ENCODE measurements at regions not wholly inside any gene's neighbourhood (a gene's known extent, or its start where the extent isn't known, plus 50 kb on each side); places are given as distances from the start of the nearest gene placed in this dataset.

DNA sequence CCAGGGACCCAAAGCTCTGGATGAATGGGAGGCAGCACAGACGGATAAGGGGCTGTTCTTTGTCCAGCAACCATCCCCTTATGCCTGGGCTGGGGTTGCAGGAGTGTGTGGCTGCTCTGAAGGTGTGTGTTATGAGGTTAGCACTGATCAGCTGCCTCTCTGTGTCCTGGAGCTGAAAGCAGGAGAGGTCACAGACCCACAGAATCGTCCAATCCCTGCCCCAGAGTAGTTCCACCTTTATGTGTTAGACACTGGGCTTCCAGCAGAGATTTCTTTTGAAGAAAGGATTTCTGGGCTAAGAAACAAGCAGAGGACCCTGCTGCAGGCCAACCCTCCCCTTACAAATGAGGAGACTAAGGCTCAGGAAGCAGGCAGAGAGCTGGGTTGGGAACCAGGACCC, 62.4 kb downstream of the ARL6IP4 start:
- Histone ChIP-seq H3K27ac (peak overlapping the region; percentile 19 to 79; a peak in 3 of 6 replicates), H3K4me3 (no peak overlapping the region), H3K9me3 (no peaks in the 10 kb centered on the region), H3K4me1 (peaks cover 20% of the 10 kb centered on the region), H3K4me2 (no peak overlapping the region)
- DNase-seq (ENCODE audit: low read depth in 1 of 2, low spot score in 1 of 2) (no peak), ATAC-seq (no peak; a peak in 2 of 6 replicates), FAIRE-seq (no peak)
- POLR2A ChIA-PET = interaction anchor here (0.6 to 2.9 kb wide), 4 partner anchors 110 to 196 kb away, joined by 3 to 29 read pairs (median 4); partner anchors contain the start of genes MPHOSPH9 and MTRFR
- 87% methylated on average over 2 of the region's 2 CpGs for WGBS (ENCODE audit: missing lambda C conversion rate)
- CTCF ChIA-PET = interaction anchor here (0.6 to 6.7 kb wide), 53 partner anchors 9 to 245 kb away, joined by 3 to 104 read pairs (median 5); partner anchors contain the start of genes MPHOSPH9, MTRFR, OGFOD2 and PITPNM2
- TF ChIP-seq CBX8 (IDR thresholded peaks at IDR 0.05) = no peak
- no peak for TF ChIP-seq SREBF2 (IDR thresholded peaks at IDR 0.05)
- no peak for TF ChIP-seq ZNF302 (CRISPR knock-in tag; IDR thresholded peaks at IDR 0.05)
- TF ChIP-seq, protein P1, sequence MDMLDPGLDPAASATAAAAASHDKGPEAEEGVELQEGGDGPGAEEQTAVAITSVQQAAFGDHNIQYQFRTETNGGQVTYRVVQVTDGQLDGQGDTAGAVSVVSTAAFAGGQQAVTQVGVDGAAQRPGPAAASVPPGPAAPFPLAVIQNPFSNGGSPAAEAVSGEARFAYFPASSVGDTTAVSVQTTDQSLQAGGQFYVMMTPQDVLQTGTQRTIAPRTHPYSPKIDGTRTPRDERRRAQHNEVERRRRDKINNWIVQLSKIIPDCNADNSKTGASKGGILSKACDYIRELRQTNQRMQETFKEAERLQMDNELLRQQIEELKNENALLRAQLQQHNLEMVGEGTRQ (IDR thresholded peaks at IDR 0.05) = no peak
- TF ChIP-seq RNF2 (IDR thresholded peaks at IDR 0.05; ENCODE audit: borderline replicate concordance, low read depth) = no peak
- no peak for TF ChIP-seq POLR2AphosphoS2 (conservative IDR thresholded peaks at IDR 0.05; ENCODE audit: low read length)

GRCh38 chr12:123041811-123042655, 61.6 kb downstream of the ARL6IP4 start:
- H3K4me3 ChIP-seq = no peak overlapping the region
- FAIRE-seq = no peak

GRCh38 chr12:123041042-123041531, 60.6 kb downstream of the ARL6IP4 start:
- CTCF ChIA-PET = interaction anchor here (0.7 to 6.6 kb wide), 7 partner anchors 46 to 196 kb away, joined by 3 to 104 read pairs (median 31); partner anchors contain the start of genes MPHOSPH9, MTRFR and PITPNM2
- no peak overlapping the region; a peak in 1 of 6 replicates for H3K27ac ChIP-seq
- 89% methylated on average over 3 of the region's 3 CpGs for WGBS (ENCODE audit: missing lambda C conversion rate)

More at GRCh38 chr12:123041811-123042655, 61.6 kb downstream of the ARL6IP4 start:
- peak overlapping the region in 1 of 2 experiments; percentile 79; a peak in 2 of 6 replicates for H3K27ac ChIP-seq
- no peak overlapping the region for H3K4me2 ChIP-seq
- no peaks in the 10 kb centered on the region for H3K9me3 ChIP-seq
- CTCF ChIA-PET = interaction anchor here (0.6 to 6.7 kb wide), 26 partner anchors 8 to 246 kb away, joined by 3 to 104 read pairs (median 10); partner anchors contain the start of genes MPHOSPH9, MTRFR and PITPNM2
- POLR2A ChIA-PET = interaction anchor here (1.0 kb wide), 1 partner anchor 111 kb away, joined by 3 read pairs; no protein-coding TSS in a partner anchor
- DNase-seq (ENCODE audit: low read depth in 1 of 2, low spot score in 1 of 2) = no peak
- WGBS (ENCODE audit: missing lambda C conversion rate) = 83% methylated on average over 17 of the region's 17 CpGs
- peaks cover 15% of the 10 kb centered on the region for H3K4me1 ChIP-seq
- ATAC-seq = no peak
- TF ChIP-seq SMC3 (IDR thresholded peaks at IDR 0.05) (no peak), RNF2 (IDR thresholded peaks at IDR 0.05; ENCODE audit: borderline replicate concordance, low read depth) (no peak), ZNF302 (CRISPR knock-in tag; IDR thresholded peaks at IDR 0.05) (no peak), CBX8 (IDR thresholded peaks at IDR 0.05) (no peak), HEYL (CRISPR knock-in tag; IDR thresholded peaks at IDR 0.05) (no peak), HDAC2 (IDR thresholded peaks at IDR 0.05) (no peak), FOXS1 (CRISPR knock-in tag; IDR thresholded peaks at IDR 0.05) (no peak), KDM1A (IDR thresholded peaks at IDR 0.05; ENCODE audit: low read depth) (no peak), EHMT2 (IDR thresholded peaks at IDR 0.05; ENCODE audit: low read depth) (no peak), PHF8 (IDR thresholded peaks at IDR 0.05; ENCODE audit: borderline replicate concordance, low read depth) (no peak), HES2 (IDR thresholded peaks at IDR 0.05) (no peak), HOXA7 (CRISPR knock-in tag; IDR thresholded peaks at IDR 0.05) (no peak), GATA3 (IDR thresholded peaks at IDR 0.05; ENCODE audit: borderline replicate concordance) (no peak), BHLHE40 (IDR thresholded peaks at IDR 0.05; ENCODE audit: low read depth, low read length) (no peak), SREBF2 (IDR thresholded peaks at IDR 0.05) (no peak)

More at GRCh38 chr12:123041042-123041531, 60.6 kb downstream of the ARL6IP4 start:
- Histone ChIP-seq H3K4me1 (peaks cover 15% of the 10 kb centered on the region), H3K4me2 (no peak overlapping the region), H3K4me3 (no peak overlapping the region), H3K9me3 (no peaks in the 10 kb centered on the region)
- TF ChIP-seq, protein P2, sequence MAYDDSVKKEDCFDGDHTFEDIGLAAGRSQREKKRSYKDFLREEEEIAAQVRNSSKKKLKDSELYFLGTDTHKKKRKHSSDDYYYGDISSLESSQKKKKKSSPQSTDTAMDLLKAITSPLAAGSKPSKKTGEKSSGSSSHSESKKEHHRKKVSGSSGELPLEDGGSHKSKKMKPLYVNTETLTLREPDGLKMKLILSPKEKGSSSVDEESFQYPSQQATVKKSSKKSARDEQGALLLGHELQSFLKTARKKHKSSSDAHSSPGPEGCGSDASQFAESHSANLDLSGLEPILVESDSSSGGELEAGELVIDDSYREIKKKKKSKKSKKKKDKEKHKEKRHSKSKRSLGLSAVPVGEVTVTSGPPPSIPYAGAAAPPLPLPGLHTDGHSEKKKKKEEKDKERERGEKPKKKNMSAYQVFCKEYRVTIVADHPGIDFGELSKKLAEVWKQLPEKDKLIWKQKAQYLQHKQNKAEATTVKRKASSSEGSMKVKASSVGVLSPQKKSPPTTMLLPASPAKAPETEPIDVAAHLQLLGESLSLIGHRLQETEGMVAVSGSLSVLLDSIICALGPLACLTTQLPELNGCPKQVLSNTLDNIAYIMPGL (CRISPR knock-in tag; IDR thresholded peaks at IDR 0.05; ENCODE audit: borderline replicate concordance) = no peak
- TF ChIP-seq CBX8 (IDR thresholded peaks at IDR 0.05) = no peak
- TF ChIP-seq E2F6 (IDR thresholded peaks at IDR 0.05; ENCODE audit: borderline replicate concordance, low read depth) = no peak
- no peak for TF ChIP-seq PBX3 (IDR thresholded peaks at IDR 0.05)
- TF ChIP-seq HOXB13 (CRISPR knock-in tag; IDR thresholded peaks at IDR 0.05; ENCODE audit: low read depth) = no peak
- no peak for TF ChIP-seq MYC (IDR thresholded peaks at IDR 0.05; ENCODE audit: borderline replicate concordance, low read length)
- TF ChIP-seq RFX5 (IDR thresholded peaks at IDR 0.05) = no peak
- TF ChIP-seq SMC3 (IDR thresholded peaks at IDR 0.05) = no peak
- ATAC-seq (no peak), DNase-seq (ENCODE audit: low read depth in 1 of 2, low spot score in 1 of 2) (no peak), FAIRE-seq (peak; percentile 32)
- POLR2A ChIA-PET = no interaction called here

Data from A549 (cell line).